GM18873 (cell line): ENCODE measurements at regions not wholly inside any gene's neighbourhood (a gene's known extent, or its start where the extent isn't known, plus 50 kb on each side); places are given as distances from the start of the nearest gene placed in this dataset.

Experiments
- ATAC-seq: cut with Tn5 transposase; IDR thresholded peaks from one replicate; pipeline ENCODE4 v1.9.1; 2021; ENCODE audit warnings: mild to moderate bottlenecking, moderate library complexity, moderate number of reproducible peaks; ENCODE audit not compliant: unreplicated experiment, low FRiP score

- ATAC-seq = no peak
Measured at GRCh38 chrX:7789200-7789599, 53.8 kb upstream of the VCX start.

GRCh38 chrX:7788334-7788733 is 54.6 kb upstream of the VCX start:
- no peak for ATAC-seq

- no peak for ATAC-seq
Measured at GRCh38 chrX:7787714-7788113, 55.3 kb upstream of the VCX start.

GRCh38 chrX:7784580-7784979 is 58.4 kb upstream of the VCX start:
- no peak for ATAC-seq

DNA sequence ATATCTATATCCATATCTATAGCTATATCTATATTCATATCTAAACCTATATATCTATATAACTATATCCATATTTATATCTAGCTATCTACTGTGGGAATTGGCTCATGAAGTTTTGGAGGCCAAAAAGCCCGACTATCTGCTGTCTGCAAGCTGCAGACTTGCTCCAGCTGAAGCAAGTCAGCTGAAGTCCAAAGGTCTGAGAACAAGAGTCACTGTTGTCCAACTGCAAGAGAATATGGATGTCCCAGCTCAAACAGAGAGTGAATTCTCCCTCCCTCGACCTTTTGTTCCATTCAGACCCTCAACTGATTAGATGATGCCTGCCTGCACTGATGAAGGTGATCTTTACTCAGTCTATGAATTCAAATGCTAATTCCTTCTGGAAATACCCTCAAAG is 63.3 kb upstream of the VCX start:
- ATAC-seq = no peak

DNA sequence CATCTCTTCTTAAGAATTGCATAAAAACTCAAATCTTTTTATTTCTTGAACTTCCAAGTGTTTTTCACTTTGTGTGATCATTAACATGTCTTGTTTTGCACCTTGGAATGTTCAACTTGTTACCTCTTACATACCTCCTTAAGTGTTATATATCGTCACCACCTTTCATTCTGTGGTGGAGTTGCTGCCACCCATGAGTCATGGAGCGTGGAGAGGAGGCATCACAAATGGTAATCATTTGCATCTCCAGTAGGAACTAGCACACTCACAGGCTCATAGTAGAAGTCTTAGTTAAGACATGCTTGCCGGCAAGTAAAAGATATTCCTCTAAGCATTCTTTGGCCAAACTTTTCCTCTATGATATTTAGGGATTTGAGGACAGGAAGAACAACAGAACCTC is 67.0 kb upstream of the VCX start:
- ATAC-seq = no peak

DNA sequence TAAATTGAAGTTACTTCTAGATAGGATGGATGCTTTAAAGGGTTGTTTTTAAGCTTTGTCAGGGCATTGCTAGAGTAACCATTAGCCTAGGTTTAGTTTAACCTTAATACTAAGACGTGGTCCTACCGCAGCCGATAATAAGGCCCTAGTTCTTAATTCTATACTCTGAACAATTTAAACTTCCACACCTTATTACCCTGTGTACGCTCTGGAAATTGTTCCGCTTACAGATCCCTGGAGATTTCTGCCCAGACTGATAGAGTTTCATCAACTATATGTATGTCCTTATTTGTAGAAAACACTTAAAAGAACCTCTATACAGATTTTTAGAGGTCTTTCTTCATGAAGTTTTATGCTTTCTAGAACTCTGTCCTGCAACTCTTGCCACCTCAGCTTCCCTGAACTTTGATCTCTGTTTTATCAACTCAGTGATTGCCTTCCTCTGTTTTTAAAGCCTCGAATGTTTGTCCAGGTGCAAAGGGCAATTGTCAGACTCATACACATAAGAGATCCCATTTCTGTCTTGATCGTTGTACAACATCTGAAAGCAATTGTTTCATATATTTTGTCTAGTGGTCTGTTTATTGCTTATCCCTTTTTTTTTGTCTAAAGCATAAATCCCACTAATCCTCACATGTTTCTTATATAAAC is 71.1 kb upstream of the VCX start:
- no peak for ATAC-seq

DNA sequence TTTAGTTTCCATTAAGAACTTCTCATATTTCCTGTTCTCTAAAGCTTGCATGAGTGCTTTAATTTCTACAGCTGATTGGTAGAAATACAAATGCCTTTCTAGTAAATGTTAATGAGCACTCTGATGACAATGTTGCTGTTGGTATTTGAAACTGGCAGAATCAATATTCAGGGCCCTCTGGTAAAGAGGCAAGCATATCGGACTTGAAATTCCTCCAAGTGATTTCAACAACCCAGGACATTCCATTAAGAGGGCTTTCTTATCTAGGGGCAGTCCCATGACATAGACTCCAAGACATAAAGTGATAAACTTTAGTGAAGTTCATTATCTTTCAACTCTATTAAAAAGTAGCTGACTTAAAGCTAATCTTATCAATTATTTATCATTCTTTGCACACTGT is 83.1 kb upstream of the VCX start:
- no peak for ATAC-seq

DNA sequence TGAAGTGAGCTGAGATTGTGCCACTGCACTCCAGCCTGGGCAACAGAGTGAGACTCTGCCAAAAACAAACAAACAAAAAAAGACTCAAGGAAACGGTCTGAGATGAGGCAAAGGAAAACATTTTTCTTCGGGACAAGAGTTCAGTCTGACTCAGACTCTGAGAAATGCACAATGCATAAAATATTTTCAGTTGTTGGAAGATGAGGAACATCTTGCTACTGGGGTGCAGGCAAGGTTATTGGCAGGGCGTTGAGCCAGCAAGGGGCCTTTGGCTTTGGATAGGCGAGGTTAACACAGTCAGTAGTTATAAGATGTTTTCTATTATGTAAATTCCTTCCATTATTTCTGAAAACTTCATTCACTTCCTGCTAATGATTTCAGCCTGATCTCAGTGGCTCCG is 96.1 kb upstream of the VCX start:
- ATAC-seq = no peak

GRCh38 chrX:7730071-7730470 is 112.9 kb upstream of the VCX start:
- ATAC-seq = no peak

DNA sequence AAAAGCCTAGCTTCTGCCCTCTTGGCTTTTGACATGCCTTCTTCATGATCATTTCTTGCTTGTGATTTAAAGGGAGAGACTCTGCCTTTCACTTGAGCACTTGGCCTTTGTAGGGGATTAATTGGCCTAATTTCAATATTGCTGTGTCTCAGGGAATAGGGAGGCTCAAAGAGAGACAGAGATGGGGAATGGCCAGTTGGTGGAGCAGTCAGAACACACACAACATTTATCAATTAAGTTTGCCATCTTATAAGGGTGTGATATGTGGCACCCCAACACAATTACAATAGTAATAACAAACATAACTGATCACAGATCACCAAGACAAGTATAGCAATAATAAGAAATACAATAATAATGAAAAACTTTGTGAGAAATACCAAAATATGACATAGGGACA is 122.5 kb upstream of the VCX start:
- ATAC-seq = no peak

- no peak for ATAC-seq
Measured at GRCh38 chrX:7714351-7714750, 128.6 kb upstream of the VCX start.

- no peak for ATAC-seq
Measured at GRCh38 chrX:7711167-7711566, 131.8 kb upstream of the VCX start.

DNA sequence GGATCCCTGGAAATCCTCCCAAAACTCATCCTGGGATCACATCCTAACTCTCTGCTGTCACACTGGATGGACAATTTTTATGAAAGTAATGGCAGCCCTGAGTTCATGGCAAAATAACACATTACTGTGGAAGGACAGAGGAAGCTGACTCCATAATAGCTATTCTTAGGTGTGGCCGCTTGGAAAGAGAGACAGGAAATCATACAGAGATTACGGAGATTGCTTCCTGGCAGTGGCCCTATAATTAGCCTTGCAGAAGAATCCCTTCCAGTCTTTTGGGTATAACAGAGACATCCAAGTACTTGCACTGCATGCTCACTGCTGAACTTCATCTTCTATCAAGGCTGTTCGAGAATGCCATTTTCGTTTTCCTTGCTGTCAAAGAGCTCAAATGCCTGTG is 133.1 kb upstream of the VCX start:
- ATAC-seq = no peak

GRCh38 chrX:7706032-7706431 is 136.9 kb upstream of the VCX start:
- no peak for ATAC-seq

DNA sequence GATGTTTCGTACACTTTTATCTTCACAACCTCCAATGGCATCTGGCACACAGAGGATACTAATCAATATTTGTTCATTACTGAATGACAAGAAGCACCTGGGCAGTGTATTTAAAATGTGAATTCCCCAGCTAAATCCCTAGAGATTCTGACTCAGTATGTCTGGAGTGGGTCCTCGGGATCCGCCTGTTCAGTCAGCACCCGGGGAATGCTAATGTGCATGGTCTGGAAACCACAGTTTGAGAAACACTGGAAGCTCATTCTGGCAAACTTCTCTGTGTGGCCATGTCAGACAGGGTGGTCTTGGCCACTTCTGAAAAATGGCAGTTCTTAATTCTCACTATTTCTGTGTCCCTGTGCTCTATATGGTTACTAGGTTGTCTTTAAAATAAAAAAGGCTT is 138.8 kb upstream of the VCX start:
- ATAC-seq = no peak

DNA sequence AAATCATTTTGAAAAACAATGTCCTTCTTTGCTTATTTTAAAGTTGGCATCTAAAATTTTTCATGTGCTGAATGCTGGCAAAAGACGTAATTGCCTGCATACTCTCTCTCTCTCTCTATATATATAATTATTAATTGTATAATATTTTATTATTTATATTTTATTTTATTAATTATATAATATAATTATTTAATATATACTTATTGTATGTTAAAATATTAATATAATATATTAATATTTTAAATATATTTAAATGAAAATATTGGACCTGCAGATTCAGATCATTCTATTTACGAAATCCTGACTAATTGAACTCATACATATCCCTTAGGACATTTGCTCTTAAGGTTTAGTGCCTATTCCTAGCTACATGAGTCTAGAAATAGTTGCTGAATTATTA is 144.7 kb upstream of the VCX start:
- ATAC-seq = no peak

DNA sequence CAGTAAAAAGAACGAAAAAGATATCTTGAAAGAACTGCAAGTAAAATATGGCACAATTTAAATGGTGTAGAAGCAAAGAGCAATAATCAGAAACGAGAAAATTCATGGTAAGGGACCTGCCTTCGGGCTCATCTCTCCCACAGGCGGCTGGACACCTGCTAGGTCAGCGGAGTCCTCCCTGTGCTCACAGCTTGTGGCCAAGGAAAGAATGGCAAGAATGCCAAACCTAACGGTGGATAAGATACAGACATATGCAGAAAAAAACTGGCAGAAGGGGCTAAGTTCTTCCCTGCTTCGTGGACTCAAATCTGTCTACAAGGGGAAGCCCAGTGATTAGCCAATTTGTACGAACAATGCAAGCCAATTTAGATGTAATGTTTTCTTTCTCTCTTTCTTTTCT is 152.1 kb upstream of the VCX start:
- no peak for ATAC-seq

- no peak for ATAC-seq
Measured at GRCh38 chrX:7689791-7690412, 153.1 kb upstream of the VCX start.

- no peak for ATAC-seq
Measured at GRCh38 chrX:7680181-7680580, 162.8 kb upstream of the VCX start.

- ATAC-seq = no peak
Measured at GRCh38 chrX:7654316-7654715, 188.7 kb upstream of the VCX start.

GRCh38 chrX:7647831-7648230 is 195.1 kb upstream of the VCX start:
- no peak for ATAC-seq

DNA sequence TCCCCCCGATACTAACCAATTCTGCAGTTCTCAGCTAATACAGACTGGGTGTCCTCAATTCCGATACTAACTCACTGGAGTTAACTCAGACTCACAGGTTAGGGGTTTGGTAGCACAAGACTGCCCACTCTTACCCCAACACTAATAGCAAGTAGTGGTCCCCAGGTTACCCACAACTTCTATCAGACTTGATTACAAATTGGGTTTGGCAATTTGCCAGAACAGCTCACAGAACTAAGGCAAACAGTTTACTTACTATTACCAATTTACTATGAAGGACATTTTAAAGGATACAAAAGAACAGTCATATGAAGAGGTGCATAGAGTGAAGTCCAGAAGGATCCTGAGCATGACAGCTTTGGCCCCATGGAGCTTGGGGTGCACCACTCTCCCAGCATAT is 201.8 kb upstream of the VCX start:
- no peak for ATAC-seq
